OCI-LY1 (cell line): ENCODE measurements at regions not wholly inside any gene's neighbourhood (a gene's known extent, or its start where the extent isn't known, plus 50 kb on each side); places are given as distances from the start of the nearest gene placed in this dataset.
"Not testable (repeated sequence)": the region's sequence is repeated elsewhere in the genome, so short reads cannot be mapped to it uniquely, and the experiment has no call there.

Experiments
- H2AFZ ChIP-seq: fragments of 200-600 bp; sonication (generic), shearing (Covaris generic); 2 replicates; pipeline ENCODE4 v1.6.0; 2014; ENCODE audit warnings: antibody characterized with exemption, mild to moderate bottlenecking, low read length
- H3F3A ChIP-seq: fragments of 200-600 bp; sonication (generic), shearing (Covaris generic); 2 replicates; pipeline ENCODE4 v1.6.0; 2014; ENCODE audit warnings: mild to moderate bottlenecking, antibody characterized with exemption, low read length, moderate library complexity; ENCODE audit not compliant: insufficient read depth
- H3K27ac ChIP-seq: fragments of 200-600 bp; sonication (generic); 2 replicates; pipeline ENCODE4 v1.5.1; 2014; ENCODE audit warnings: low read length, mixed run types, mild to moderate bottlenecking, low read depth; ENCODE audit not compliant: poor library complexity, severe bottlenecking
- H3K27me3 ChIP-seq: fragments of 200-600 bp; sonication (generic); 2 replicates; pipeline ENCODE4 v1.6.0; 2014; ENCODE audit warnings: antibody characterized with exemption, mild to moderate bottlenecking, low read length, moderate library complexity; ENCODE audit not compliant: insufficient read depth
- H3K36me3 ChIP-seq: fragments of 200-600 bp; sonication (generic); 2 replicates; pipeline ENCODE4 v1.6.1; 2014; ENCODE audit warnings: mild to moderate bottlenecking, antibody characterized with exemption, low read length, moderate library complexity, mixed read lengths; ENCODE audit not compliant: insufficient read depth
- H3K4me1 ChIP-seq: fragments of 200-600 bp; sonication (generic); 2 replicates; pipeline ENCODE4 v1.5.1; 2014; ENCODE audit warnings: mild to moderate bottlenecking, low read length, moderate library complexity; ENCODE audit not compliant: insufficient read depth, severe bottlenecking
- H3K4me2 ChIP-seq: fragments of 200-600 bp; sonication (generic), shearing (Covaris generic); 2 replicates; pipeline ENCODE4 v1.6.1; 2014; ENCODE audit warnings: low read length
- H3K4me3 ChIP-seq: fragments of 200-600 bp; sonication (generic); 2 replicates; pipeline ENCODE4 v1.5.1; 2014; ENCODE audit warnings: low read length, low read depth, mild to moderate bottlenecking, mixed read lengths; ENCODE audit not compliant: poor library complexity, severe bottlenecking
- H3K79me2 ChIP-seq: fragments of 200-600 bp; shearing (Covaris generic); 2 replicates; pipeline ENCODE4 v1.6.1; 2016; ENCODE audit warnings: mixed run types, low read length, mixed read lengths; ENCODE audit not compliant: insufficient read depth
- H3K9ac ChIP-seq: fragments of 200-600 bp; sonication (generic), shearing (Covaris generic); 2 replicates; pipeline ENCODE4 v1.6.1; 2014; ENCODE audit warnings: mild to moderate bottlenecking, low read length, mixed read lengths
- H3K9me2 ChIP-seq: fragments of 200-600 bp; sonication (generic), shearing (Covaris generic); 2 replicates; pipeline ENCODE4 v1.6.1; 2014; ENCODE audit warnings: low read depth, mild to moderate bottlenecking, low read length, mixed read lengths
- H3K9me3 ChIP-seq: fragments of 200-600 bp; shearing (Covaris generic); 2 replicates; pipeline ENCODE4 v1.6.1; 2014; ENCODE audit warnings: low read length, mixed read lengths
- H4K20me1 ChIP-seq: fragments of 200-600 bp; sonication (generic), shearing (Covaris generic); 2 replicates; pipeline ENCODE4 v1.6.0; 2016; ENCODE audit warnings: mild to moderate bottlenecking, low read length; ENCODE audit not compliant: insufficient read depth
- CTCF ChIP-seq: fragments of 200-600 bp; sonication (generic), shearing (Covaris generic); IDR thresholded peaks from 2 replicates; pipeline ENCODE4 v1.5.1; 2017; ENCODE audit warnings: mild to moderate bottlenecking, antibody characterized with exemption, low read length, moderate library complexity, mixed read lengths
- EZH2 ChIP-seq: fragments of 200-600 bp; sonication (generic), shearing (Covaris generic); IDR thresholded peaks from 2 replicates; pipeline ENCODE4 v1.8.0; 2017; ENCODE audit warnings: borderline replicate concordance, mixed run types, mild to moderate bottlenecking, antibody characterized with exemption, low read length, moderate library complexity, mixed read lengths

GRCh38 chr10:21039721-21040120 is 142.6 kb upstream of the NEBL start:
- Histone ChIP-seq H3K4me3 (no peak overlapping the region), H3K36me3 (no peaks in the 10 kb centered on the region), H3K79me2 (no peaks in the 10 kb centered on the region), H3K9ac (no peak overlapping the region), H3K9me3 (no peaks in the 10 kb centered on the region), H3K4me1 (no peaks in the 10 kb centered on the region), H3F3A (no peaks in the 10 kb centered on the region), H4K20me1 (no peaks in the 10 kb centered on the region), H2AFZ (no peak overlapping the region), H3K9me2 (no peaks in the 10 kb centered on the region), H3K27ac (no peak overlapping the region), H3K4me2 (no peak overlapping the region), H3K27me3 (no peaks in the 10 kb centered on the region)
- no peak for TF ChIP-seq EZH2
- no peak for TF ChIP-seq CTCF

GRCh38 chr10:21036757-21037156 is 139.6 kb upstream of the NEBL start:
- Histone ChIP-seq H3K27ac (no peak overlapping the region), H3K36me3 (no peaks in the 10 kb centered on the region), H3K4me1 (no peaks in the 10 kb centered on the region), H3K79me2 (no peaks in the 10 kb centered on the region), H3K4me2 (no peak overlapping the region), H3F3A (no peaks in the 10 kb centered on the region), H2AFZ (no peak overlapping the region), H3K27me3 (no peaks in the 10 kb centered on the region), H4K20me1 (no peaks in the 10 kb centered on the region), H3K4me3 (no peak overlapping the region), H3K9ac (no peak overlapping the region), H3K9me2 (no peaks in the 10 kb centered on the region), H3K9me3 (no peaks in the 10 kb centered on the region)
- TF ChIP-seq EZH2 (no peak), CTCF (no peak)

- H3K4me2 ChIP-seq, H4K20me1 ChIP-seq, H3K9me2 ChIP-seq, H3K27ac ChIP-seq, H3K36me3 ChIP-seq, H2AFZ ChIP-seq, H3F3A ChIP-seq, H3K4me1 ChIP-seq, H3K79me2 ChIP-seq, H3K9me3 ChIP-seq, H3K9ac ChIP-seq, H3K27me3 ChIP-seq, H3K4me3 ChIP-seq: not testable (repeated sequence)
These were observed 137.7 kb upstream of the NEBL start for GRCh38 chr10:21034770-21035169.

GRCh38 chr10:21034241-21034640 is 137.1 kb upstream of the NEBL start:
- Histone ChIP-seq H3K79me2 (no peaks in the 10 kb centered on the region), H3K9ac (no peak overlapping the region), H3K4me1 (no peaks in the 10 kb centered on the region), H4K20me1 (no peaks in the 10 kb centered on the region), H3K4me2 (no peak overlapping the region), H3K36me3 (no peaks in the 10 kb centered on the region), H3K27ac (no peak overlapping the region), H3K9me3 (no peaks in the 10 kb centered on the region), H3K27me3 (no peaks in the 10 kb centered on the region), H2AFZ (no peak overlapping the region), H3F3A (no peaks in the 10 kb centered on the region), H3K9me2 (no peaks in the 10 kb centered on the region), H3K4me3 (no peak overlapping the region)
- no peak for TF ChIP-seq CTCF
